ENCODE measurements at regions not wholly inside any gene's neighbourhood (a gene's known extent, or its start where the extent isn't known, plus 50 kb on each side); places are given as distances from the start of the nearest gene placed in this dataset.

DNA sequence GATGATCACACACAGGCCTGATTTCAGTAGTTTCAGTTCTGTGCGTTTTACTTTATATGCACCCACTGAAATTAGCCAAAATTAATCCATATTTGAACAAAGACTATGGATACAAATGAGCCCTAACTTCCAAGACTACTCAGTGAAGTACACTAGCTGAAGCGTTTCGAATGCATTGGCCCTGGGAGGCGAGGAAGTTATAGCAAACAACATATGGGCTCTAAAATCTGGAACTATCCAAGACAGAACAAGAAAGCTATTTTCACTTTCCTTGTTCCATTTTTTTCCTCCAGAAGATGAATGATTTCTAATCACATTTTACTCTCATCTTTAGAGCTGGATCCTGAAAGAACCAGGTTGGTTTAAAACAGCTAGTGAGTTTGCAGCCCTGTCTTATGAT, 399.4 kb upstream of the HNRNPA3 start:
- TF ChIP-seq ZFP30 (CRISPR knock-in tag; IDR thresholded peaks at IDR 0.05) (no peak), CSDC2 (CRISPR knock-in tag; IDR thresholded peaks at IDR 0.05) (no peak)
